H9 (cell line): ENCODE measurements at regions not wholly inside any gene's neighbourhood (a gene's known extent, or its start where the extent isn't known, plus 50 kb on each side); places are given as distances from the start of the nearest gene placed in this dataset.

ENCODE experiments used
- DNase-seq: peaks from one replicate; pipeline ENCODE4 v3.0.0-alpha.2; 2017
- H2AFZ ChIP-seq: one replicate; pipeline ENCODE4 v1.6.1; 2013; ENCODE audit warnings: mild to moderate bottlenecking, low read length, control low read depth, moderate library complexity
- H2AK5ac ChIP-seq: 2 replicates; pipeline ENCODE4 v1.6.1; 2013; ENCODE audit warnings: low read length, control low read depth, mixed read lengths; ENCODE audit not compliant: insufficient read length
- H2BK120ac ChIP-seq: one replicate; pipeline ENCODE4 v1.6.1; 2013; ENCODE audit warnings: low read depth, mild to moderate bottlenecking, low read length, control low read depth, inconsistent platforms; ENCODE audit not compliant: poor library complexity, severe bottlenecking
- H2BK12ac ChIP-seq: 2 replicates; pipeline ENCODE4 v1.6.1; 2013; ENCODE audit warnings: low read length, control low read depth, mixed read lengths, low read depth; ENCODE audit not compliant: insufficient read length
- H2BK15ac ChIP-seq: 2 replicates; pipeline ENCODE4 v1.6.1; 2013; ENCODE audit warnings: low read depth, low read length, control low read depth
- H2BK20ac ChIP-seq: one replicate; pipeline ENCODE4 v1.6.1; 2013; ENCODE audit warnings: low read depth, mild to moderate bottlenecking, low read length, control low read depth, inconsistent platforms; ENCODE audit not compliant: poor library complexity, severe bottlenecking
- H2BK5ac ChIP-seq: 2 replicates; pipeline ENCODE4 v1.6.1; 2013; ENCODE audit warnings: low read length, control low read depth, mixed read lengths; ENCODE audit not compliant: insufficient read length
- H3K14ac ChIP-seq: 2 replicates; pipeline ENCODE4 v1.6.1; 2013; ENCODE audit warnings: low read length, control low read depth; ENCODE audit not compliant: insufficient read depth
- H3K18ac ChIP-seq: 2 replicates; pipeline ENCODE4 v1.6.1; 2013; ENCODE audit warnings: low read depth, mild to moderate bottlenecking, mixed read lengths, low read length, control low read depth; ENCODE audit not compliant: insufficient read length
- H3K23ac ChIP-seq: 2 replicates; pipeline ENCODE4 v1.6.1; 2013; ENCODE audit warnings: low read length, control low read depth, mixed read lengths, low read depth; ENCODE audit not compliant: insufficient read length
- H3K23me2 ChIP-seq: 2 replicates; pipeline ENCODE4 v1.6.1; 2013; ENCODE audit warnings: low read depth, mild to moderate bottlenecking, mixed read lengths, low read length, control low read depth; ENCODE audit not compliant: insufficient read length, poor library complexity, severe bottlenecking
- H3K27ac ChIP-seq: 2 replicates; pipeline ENCODE4 v1.5.1; 2013; ENCODE audit warnings: low read length, control low read depth, mixed read lengths, low read depth; ENCODE audit not compliant: insufficient read length
- H3K27me3 ChIP-seq: 2 replicates; pipeline ENCODE4 v1.6.1; 2013; ENCODE audit warnings: low read length, control low read depth, inconsistent platforms; ENCODE audit not compliant: insufficient read depth
- H3K4ac ChIP-seq: 2 replicates; pipeline ENCODE4 v1.6.1; 2013; ENCODE audit warnings: low read depth, mild to moderate bottlenecking, control low read depth, inconsistent platforms, low read length, moderate library complexity
- H3K4me1 ChIP-seq: 2 replicates; pipeline ENCODE4 v1.6.1; 2013; ENCODE audit warnings: low read length, control low read depth, inconsistent platforms; ENCODE audit not compliant: insufficient read depth
- H3K4me2 ChIP-seq: 2 replicates; pipeline ENCODE4 v1.6.1; 2013; ENCODE audit warnings: low read length, control low read depth, mixed read lengths; ENCODE audit not compliant: insufficient read length, insufficient read depth
- H3K56ac ChIP-seq: 2 replicates; pipeline ENCODE4 v1.6.1; 2013; ENCODE audit warnings: low read depth, mild to moderate bottlenecking, mixed read lengths, low read length, control low read depth; ENCODE audit not compliant: insufficient read length
- H3K79me1 ChIP-seq: 2 replicates; pipeline ENCODE4 v1.6.1; 2013; ENCODE audit warnings: low read depth, mild to moderate bottlenecking, moderate library complexity, low read length, control low read depth, inconsistent platforms; ENCODE audit not compliant: insufficient read depth, poor library complexity, severe bottlenecking
- H3K79me2 ChIP-seq: 2 replicates; pipeline ENCODE4 v1.6.1; 2013; ENCODE audit warnings: low read length, control low read depth, inconsistent platforms; ENCODE audit not compliant: insufficient read depth
- H3K9ac ChIP-seq: 2 replicates; pipeline ENCODE4 v1.6.1; 2013; ENCODE audit warnings: low read length, control low read depth, mixed read lengths; ENCODE audit not compliant: insufficient read length; ENCODE audit errors: extremely low read depth
- H3K9me3 ChIP-seq: one replicate; pipeline ENCODE4 v1.6.1; 2013; ENCODE audit warnings: low read depth, low read length, inconsistent platforms; ENCODE audit not compliant: control insufficient read depth
- H3T11ph ChIP-seq: one replicate; pipeline ENCODE4 v1.6.1; 2013; ENCODE audit warnings: mild to moderate bottlenecking, low read length, control low read depth, inconsistent platforms
- H4K20me1 ChIP-seq: one replicate; pipeline ENCODE4 v1.6.1; 2013; ENCODE audit not compliant: control insufficient read depth, insufficient read length, insufficient read depth
- H4K5ac ChIP-seq: 2 replicates; pipeline ENCODE4 v1.6.1; 2013; ENCODE audit warnings: low read depth, mild to moderate bottlenecking, mixed read lengths, low read length, control low read depth; ENCODE audit not compliant: insufficient read length
- H4K8ac ChIP-seq: replicated peaks from 2 replicates; pipeline ENCODE4 v1.6.1; 2013; ENCODE audit warnings: low read length, control low read depth, mixed read lengths, low read depth; ENCODE audit not compliant: insufficient read length
- H4K91ac ChIP-seq: 2 replicates; pipeline ENCODE4 v1.6.1; 2013; ENCODE audit warnings: low read depth, mild to moderate bottlenecking, moderate library complexity, mixed read lengths, low read length, control low read depth; ENCODE audit not compliant: insufficient read length
- H3K27ac Mint-ChIP-seq, 3 experiments: 2 replicates in 2 of 3; 3 replicates in 1 of 3; pipeline ENCODE4 v1.8.0; 2020 to 2021; ENCODE audit warnings: mixed read lengths in 3 of 3, mild to moderate bottlenecking in 1 of 3, moderate library complexity in 1 of 3
- H3K27me3 Mint-ChIP-seq: 2 replicates; pipeline ENCODE4 v1.8.0; 2021; ENCODE audit warnings: low read depth, mild to moderate bottlenecking, moderate library complexity, mixed read lengths
- H3K36me3 Mint-ChIP-seq, 3 experiments: 2 replicates in 2 of 3; 3 replicates in 1 of 3; pipeline ENCODE4 v1.8.0; 2020 to 2021; ENCODE audit warnings: low read depth in 3 of 3, mixed read lengths in 3 of 3; ENCODE audit not compliant: insufficient read depth in 1 of 3
- H3K4me1 Mint-ChIP-seq, 2 experiments: 2 replicates each; pipeline ENCODE4 v1.8.0; 2020; ENCODE audit warnings: mixed read lengths in 2 of 2
- H3K4me3 Mint-ChIP-seq, 2 experiments: 2 replicates in 1 of 2; 3 replicates in 1 of 2; pipeline ENCODE4 v1.8.0; 2020 to 2021; ENCODE audit warnings: mild to moderate bottlenecking in 2 of 2, mixed read lengths in 2 of 2, moderate library complexity in 1 of 2
- H3K9me3 Mint-ChIP-seq, 2 experiments: 2 replicates in 1 of 2; 3 replicates in 1 of 2; pipeline ENCODE4 v1.8.0; 2020; ENCODE audit warnings: mild to moderate bottlenecking in 2 of 2, mixed read lengths in 2 of 2, moderate library complexity in 1 of 2
- WGBS: extraction: QIAGEN DNeasy Blood & Tissue Kit; methylation state at CpG from one replicate; pipeline ENCODE4 v1.1.7; 2013; ENCODE audit warnings: missing lambda C conversion rate, low lambda C conversion rate, mixed read lengths; ENCODE audit not compliant: insufficient read length; ENCODE audit errors: extremely low coverage; 5-methylcytosine and 5-hydroxymethylcytosine counted together
- TF ChIP-seq, protein P1 (sequence below): fragments of 200-600 bp; sonication (generic); conservative IDR thresholded peaks from 3 replicates; pipeline ENCODE4 v1.8.0; 2021; ENCODE audit warnings: antibody characterized with exemption, mild to moderate bottlenecking

DNA sequence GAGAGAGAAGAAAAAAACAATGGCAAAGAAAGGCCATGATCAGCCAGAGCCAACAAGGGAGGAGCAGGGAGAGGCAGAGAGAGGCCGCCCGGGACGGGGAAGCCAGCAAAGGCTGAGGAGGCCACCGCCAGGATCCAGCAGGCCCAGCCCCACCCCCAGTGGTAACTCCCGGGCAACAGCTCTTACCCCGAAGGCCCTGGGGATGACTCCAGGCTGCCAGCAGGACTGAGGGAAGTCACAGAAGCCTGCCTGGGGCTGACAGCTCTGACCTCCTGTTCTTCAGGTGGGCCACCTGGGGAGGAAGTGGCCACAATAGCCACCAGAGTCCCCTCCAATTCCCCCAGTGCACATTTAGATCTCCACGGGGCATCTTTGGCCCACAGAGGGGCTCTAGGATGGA, 184.3 kb upstream of the LINGO1 start:
- no peaks in the 10 kb centered on the region; a peak in 1 of 5 replicates for H3K9me3 Mint-ChIP-seq
- no peak overlapping the region for H2BK5ac ChIP-seq
- H3T11ph ChIP-seq = no peak overlapping the region
- H3K27me3 ChIP-seq = peaks cover 22% of the 10 kb centered on the region; the same call in 1 of the 2 replicates
- no peak overlapping the region for H4K5ac ChIP-seq
- no peaks in the 10 kb centered on the region for H3K79me1 ChIP-seq
- H3K27ac ChIP-seq = no peak overlapping the region
- H2AK5ac ChIP-seq = no peak overlapping the region
- no peak overlapping the region for H3K18ac ChIP-seq
- H2AFZ ChIP-seq = no peak overlapping the region
- H3K4me1 Mint-ChIP-seq = peaks cover 26 to 39% of the 10 kb centered on the region in 2 experiments
- no peaks in the 10 kb centered on the region for H3K9me3 ChIP-seq
- H3K4me1 ChIP-seq = peaks cover 1% of the 10 kb centered on the region; the same call in 1 of the 2 replicates
- TF ChIP-seq, protein P1, sequence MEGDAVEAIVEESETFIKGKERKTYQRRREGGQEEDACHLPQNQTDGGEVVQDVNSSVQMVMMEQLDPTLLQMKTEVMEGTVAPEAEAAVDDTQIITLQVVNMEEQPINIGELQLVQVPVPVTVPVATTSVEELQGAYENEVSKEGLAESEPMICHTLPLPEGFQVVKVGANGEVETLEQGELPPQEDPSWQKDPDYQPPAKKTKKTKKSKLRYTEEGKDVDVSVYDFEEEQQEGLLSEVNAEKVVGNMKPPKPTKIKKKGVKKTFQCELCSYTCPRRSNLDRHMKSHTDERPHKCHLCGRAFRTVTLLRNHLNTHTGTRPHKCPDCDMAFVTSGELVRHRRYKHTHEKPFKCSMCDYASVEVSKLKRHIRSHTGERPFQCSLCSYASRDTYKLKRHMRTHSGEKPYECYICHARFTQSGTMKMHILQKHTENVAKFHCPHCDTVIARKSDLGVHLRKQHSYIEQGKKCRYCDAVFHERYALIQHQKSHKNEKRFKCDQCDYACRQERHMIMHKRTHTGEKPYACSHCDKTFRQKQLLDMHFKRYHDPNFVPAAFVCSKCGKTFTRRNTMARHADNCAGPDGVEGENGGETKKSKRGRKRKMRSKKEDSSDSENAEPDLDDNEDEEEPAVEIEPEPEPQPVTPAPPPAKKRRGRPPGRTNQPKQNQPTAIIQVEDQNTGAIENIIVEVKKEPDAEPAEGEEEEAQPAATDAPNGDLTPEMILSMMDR = no peak
- no peak overlapping the region for H4K8ac ChIP-seq
- H4K20me1 ChIP-seq = no peaks in the 10 kb centered on the region
- WGBS = no CpG with 5 or more reads among the region's 7 CpGs
- no peaks in the 10 kb centered on the region for H3K36me3 Mint-ChIP-seq
- no peaks in the 10 kb centered on the region for H3K23me2 ChIP-seq
- H3K4ac ChIP-seq = no peak overlapping the region
- H2BK12ac ChIP-seq = no peak overlapping the region
- no peak overlapping the region for H3K23ac ChIP-seq
- H3K4me2 ChIP-seq = no peak overlapping the region
- H2BK20ac ChIP-seq = no peak overlapping the region
- no peak overlapping the region for H2BK120ac ChIP-seq
- DNase-seq = peak; percentile 48
- H3K79me2 ChIP-seq = no peaks in the 10 kb centered on the region
- no peak overlapping the region for H3K4me3 Mint-ChIP-seq
- peaks cover 58% of the 10 kb centered on the region for H3K27me3 Mint-ChIP-seq
- H2BK15ac ChIP-seq = no peak overlapping the region
- H3K27ac Mint-ChIP-seq = no peak overlapping the region
- no peak overlapping the region for H3K56ac ChIP-seq
- no peak overlapping the region for H4K91ac ChIP-seq
- no peak overlapping the region for H3K14ac ChIP-seq
- H3K9ac ChIP-seq = no peak overlapping the region
